Stimulated activated CD8-positive, alpha-beta memory T cell treated with anti-CD3 and anti-CD28 coated beads, Interleukin-4, amount 100 ng/mL, for 48 hours (primary cell): ENCODE measurements at regions not wholly inside any gene's neighbourhood (a gene's known extent, or its start where the extent isn't known, plus 50 kb on each side); places are given as distances from the start of the nearest gene placed in this dataset.

ENCODE experiments used
- DNase-seq: peaks from one replicate; pipeline ENCODE4 v3.0.0-alpha.2; 2020

GRCh38 chr12:67593041-67593440 is 55.5 kb upstream of the DYRK2 start:
- DNase-seq = no peak

- no peak for DNase-seq
Observed at GRCh38 chr12:67593461-67594330, 54.8 kb upstream of the DYRK2 start.

DNA sequence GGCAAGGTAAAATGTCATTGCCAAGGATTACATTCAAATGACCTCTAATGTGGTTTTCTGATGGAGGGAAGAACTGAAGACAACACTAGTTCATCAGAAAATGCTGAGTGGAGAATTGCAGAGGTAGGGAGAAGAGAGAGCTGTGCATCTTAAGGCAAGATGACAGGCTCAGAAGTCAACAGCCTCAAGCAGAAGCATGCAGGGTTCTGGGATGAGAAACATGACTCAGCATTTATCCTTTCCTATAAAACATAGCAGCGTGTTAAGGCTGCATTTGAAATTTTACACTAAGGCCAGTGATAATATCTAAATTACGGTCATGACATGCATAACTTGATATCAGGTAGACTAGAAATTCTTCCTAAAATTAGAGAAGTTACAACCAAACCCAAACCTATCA is 53.7 kb upstream of the DYRK2 start:
- no peak for DNase-seq

- no peak for DNase-seq
Observed at GRCh38 chr12:67595365-67595764, 53.2 kb upstream of the DYRK2 start.

- no peak for DNase-seq
Observed at GRCh38 chr12:67598598-67598997, 49.9 kb upstream of the DYRK2 start.
